ENCODE measurements at regions not wholly inside any gene's neighbourhood (a gene's known extent, or its start where the extent isn't known, plus 50 kb on each side); places are given as distances from the start of the nearest gene placed in this dataset.

DNA sequence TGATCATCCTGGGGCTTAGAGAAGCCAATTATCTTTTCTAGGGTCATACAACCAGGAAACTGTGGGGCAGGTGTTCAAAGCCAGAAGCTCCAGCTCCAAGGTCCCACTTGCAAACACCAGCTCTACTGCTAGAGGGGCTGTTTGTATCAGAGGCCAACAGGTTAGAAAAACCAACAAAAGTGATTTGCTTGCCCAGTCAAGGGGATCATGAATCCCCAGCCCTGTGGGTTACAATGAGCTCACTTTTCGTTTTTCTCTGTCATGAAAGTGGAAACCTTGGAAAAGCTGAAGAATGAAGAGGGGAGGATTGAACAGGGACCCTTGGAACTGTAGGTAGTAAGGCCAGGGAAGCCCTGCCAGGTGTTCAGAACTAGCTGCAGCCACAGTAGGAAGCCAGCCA, 119.2 kb downstream of the SPP2 start:
- TF ChIP-seq CTCF (IDR thresholded peaks at IDR 0.05) (no peak), POLR2A (IDR thresholded peaks at IDR 0.05) (no peak)
